Muscle of leg (tissue), 3 donors: ENCODE measurements at regions not wholly inside any gene's neighbourhood (a gene's known extent, or its start where the extent isn't known, plus 50 kb on each side); places are given as distances from the start of the nearest gene placed in this dataset.

Experiments used
- DNase-seq: peaks from one replicate; pipeline ENCODE4 v3.0.0; 2013
- H3K27ac ChIP-seq: one replicate; pipeline ENCODE4 v1.5.1; 2013; ENCODE audit warnings: mild to moderate bottlenecking, low read length, control low read depth
- H3K27me3 ChIP-seq: one replicate; pipeline ENCODE4 v1.6.1; 2013; ENCODE audit warnings: low read length; ENCODE audit not compliant: control insufficient read depth, insufficient read depth
- H3K36me3 ChIP-seq: one replicate; pipeline ENCODE4 v1.6.1; 2013; ENCODE audit warnings: low read length; ENCODE audit not compliant: control insufficient read depth, insufficient read depth
- H3K4me1 ChIP-seq: one replicate; pipeline ENCODE4 v1.6.1; 2013; ENCODE audit warnings: low read length; ENCODE audit not compliant: control insufficient read depth, insufficient read depth
- H3K4me3 ChIP-seq: one replicate; pipeline ENCODE4 v1.5.1; 2013; ENCODE audit warnings: low read length, control low read depth
- H3K9me3 ChIP-seq: replicated peaks from 2 replicates; pipeline ENCODE4 v1.6.1; 2013; ENCODE audit warnings: low read depth, low read length; ENCODE audit not compliant: control insufficient read depth
- WGBS: methylation state at CpG from one replicate; pipeline ENCODE4 v1.1.5; 2013; ENCODE audit warnings: missing lambda C conversion rate; ENCODE audit not compliant: insufficient coverage; 5-methylcytosine and 5-hydroxymethylcytosine counted together

DNA sequence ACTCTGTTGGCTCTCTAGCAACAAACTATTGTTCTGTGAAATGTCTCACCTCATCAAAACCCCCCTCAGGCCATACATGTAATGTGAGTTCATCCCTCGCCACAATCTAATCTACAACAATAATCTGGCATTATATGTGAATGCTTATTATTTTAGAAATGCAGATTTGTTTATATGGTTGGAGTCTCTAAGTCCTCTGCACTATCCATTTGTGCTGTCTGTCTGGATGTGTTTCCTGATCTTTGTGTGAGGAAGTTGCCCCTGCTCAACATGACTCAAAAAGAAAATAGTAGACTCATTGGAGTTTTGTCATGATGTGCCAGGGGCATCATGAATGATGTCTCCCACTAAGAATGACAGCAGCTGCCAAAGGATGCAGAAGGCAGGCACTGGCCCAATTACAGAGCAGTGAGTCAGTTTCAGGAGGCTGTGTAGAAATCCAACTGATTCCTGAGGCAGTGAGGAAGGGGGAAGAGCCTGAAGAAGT, 161.6 kb upstream of the PDZRN3 start:
- no peak overlapping the region for H3K4me3 ChIP-seq
- H3K9me3 ChIP-seq = no peaks in the 10 kb centered on the region
- H3K4me1 ChIP-seq = no peaks in the 10 kb centered on the region
- no peaks in the 10 kb centered on the region for H3K36me3 ChIP-seq
- H3K27me3 ChIP-seq = no peaks in the 10 kb centered on the region
- H3K27ac ChIP-seq = no peak overlapping the region
- WGBS = no CpG with 5 or more reads among the region's 1 CpG
- DNase-seq = peak; percentile 20

DNA sequence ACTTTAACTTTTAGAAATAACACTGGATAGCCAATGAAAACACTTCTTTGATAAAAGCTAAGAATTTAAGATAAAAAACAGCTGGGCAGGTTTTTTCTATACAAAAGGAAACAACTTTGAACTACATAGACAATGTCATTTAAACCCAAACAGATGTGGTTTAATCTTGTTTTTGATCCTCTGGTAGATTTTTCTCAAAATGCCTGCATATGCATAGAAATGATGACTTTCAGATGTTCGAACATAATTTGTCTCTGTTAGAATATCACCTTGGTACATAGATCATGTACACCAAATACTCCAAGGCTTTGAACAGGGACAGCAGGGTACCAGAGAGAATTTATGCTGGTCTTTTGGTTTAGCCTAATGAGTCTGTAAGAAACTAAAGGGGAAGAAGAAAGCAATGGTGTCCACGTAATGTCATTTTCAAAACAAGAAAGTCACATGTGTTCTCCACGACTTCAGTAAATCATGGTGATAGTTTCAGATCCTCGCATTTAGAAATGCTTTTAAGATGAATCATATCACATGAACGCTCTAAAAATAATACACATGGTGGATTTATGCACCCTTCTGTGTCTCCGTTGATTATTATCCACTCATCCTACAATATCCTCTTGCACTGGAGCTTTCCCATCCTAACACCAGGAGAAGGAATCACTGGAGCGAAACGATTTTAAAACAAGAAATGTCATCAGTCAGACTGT, 160.1 kb upstream of the PDZRN3 start:
- Histone ChIP-seq H3K9me3 (no peaks in the 10 kb centered on the region), H3K4me1 (no peaks in the 10 kb centered on the region), H3K36me3 (no peaks in the 10 kb centered on the region), H3K4me3 (no peak overlapping the region), H3K27ac (no peak overlapping the region), H3K27me3 (no peaks in the 10 kb centered on the region)
- peak; percentile 19 for DNase-seq
- 40% methylated on average over 2 of the region's 8 CpGs for WGBS

DNA sequence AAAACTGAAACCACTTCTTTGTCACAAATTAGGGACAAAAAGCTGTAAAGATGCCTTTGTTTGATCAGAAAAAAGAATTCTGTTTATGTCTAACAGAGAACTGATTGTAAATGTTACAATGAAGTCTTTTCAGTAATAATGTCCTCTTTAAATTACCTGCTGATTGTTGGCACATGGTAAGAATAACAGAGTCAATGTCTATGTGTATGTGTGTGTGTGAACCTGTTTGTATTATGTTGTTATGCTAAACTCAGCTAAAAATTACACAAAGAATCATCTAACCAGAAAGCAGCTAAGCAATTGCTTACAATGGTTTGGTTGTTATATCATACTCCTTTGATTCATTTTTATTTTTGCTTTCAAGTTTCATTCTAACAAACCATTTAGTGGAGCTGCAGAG, 159.1 kb upstream of the PDZRN3 start:
- no peaks in the 10 kb centered on the region for H3K27me3 ChIP-seq
- H3K9me3 ChIP-seq = no peaks in the 10 kb centered on the region
- no peak overlapping the region for H3K4me3 ChIP-seq
- DNase-seq = no peak
- H3K36me3 ChIP-seq = no peaks in the 10 kb centered on the region
- H3K27ac ChIP-seq = no peak overlapping the region
- H3K4me1 ChIP-seq = no peaks in the 10 kb centered on the region

DNA sequence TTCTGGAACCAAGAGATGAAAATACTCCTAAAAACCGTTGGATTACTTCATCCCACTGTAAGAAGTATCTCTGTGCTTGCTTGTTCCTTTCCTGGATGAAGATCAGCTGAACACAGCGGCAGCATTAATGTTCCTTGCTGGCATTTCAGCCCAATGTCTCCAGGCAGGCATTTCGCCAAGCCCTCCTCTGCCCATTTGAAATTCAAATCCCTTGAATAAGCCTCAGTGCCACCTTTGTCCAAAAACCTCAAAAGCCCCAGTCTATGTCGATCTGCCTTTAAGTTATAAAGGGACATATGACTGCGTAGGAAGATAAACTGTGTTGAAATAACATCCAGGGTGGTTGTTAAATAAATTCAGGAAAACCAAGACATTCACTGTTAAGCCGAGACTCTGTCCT, 156.8 kb upstream of the PDZRN3 start:
- no peaks in the 10 kb centered on the region for H3K36me3 ChIP-seq
- no peak for DNase-seq
- H3K4me3 ChIP-seq = no peak overlapping the region
- 70% methylated on average over 4 of the region's 6 CpGs for WGBS
- no peaks in the 10 kb centered on the region for H3K4me1 ChIP-seq
- no peaks in the 10 kb centered on the region for H3K9me3 ChIP-seq
- H3K27ac ChIP-seq = no peak overlapping the region
- no peaks in the 10 kb centered on the region for H3K27me3 ChIP-seq

DNA sequence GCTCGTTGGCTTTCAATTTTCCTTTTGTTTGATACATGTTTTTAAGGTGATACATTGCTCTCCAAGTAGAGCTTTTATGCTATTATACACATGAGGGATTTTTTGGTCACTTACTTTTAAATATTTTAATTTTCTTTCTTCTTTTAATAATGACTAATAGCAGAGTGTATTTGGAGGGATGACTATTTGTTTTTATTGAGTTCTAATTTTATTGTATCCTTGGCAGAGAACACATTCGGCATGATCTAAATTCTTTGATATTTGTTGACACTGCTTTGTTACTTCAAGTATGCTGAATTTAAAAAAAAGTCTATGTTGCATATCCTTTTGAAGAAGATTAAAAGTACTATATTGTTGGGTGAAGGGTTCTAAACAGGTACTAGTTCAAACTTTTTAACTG, 149.9 kb upstream of the PDZRN3 start:
- H3K4me3 ChIP-seq = no peak overlapping the region
- peaks cover 3% of the 10 kb centered on the region for H3K9me3 ChIP-seq
- H3K27ac ChIP-seq = no peak overlapping the region
- WGBS = no CpG with 5 or more reads among the region's 2 CpGs
- no peaks in the 10 kb centered on the region for H3K27me3 ChIP-seq
- no peaks in the 10 kb centered on the region for H3K36me3 ChIP-seq
- no peaks in the 10 kb centered on the region for H3K4me1 ChIP-seq
- no peak for DNase-seq

DNA sequence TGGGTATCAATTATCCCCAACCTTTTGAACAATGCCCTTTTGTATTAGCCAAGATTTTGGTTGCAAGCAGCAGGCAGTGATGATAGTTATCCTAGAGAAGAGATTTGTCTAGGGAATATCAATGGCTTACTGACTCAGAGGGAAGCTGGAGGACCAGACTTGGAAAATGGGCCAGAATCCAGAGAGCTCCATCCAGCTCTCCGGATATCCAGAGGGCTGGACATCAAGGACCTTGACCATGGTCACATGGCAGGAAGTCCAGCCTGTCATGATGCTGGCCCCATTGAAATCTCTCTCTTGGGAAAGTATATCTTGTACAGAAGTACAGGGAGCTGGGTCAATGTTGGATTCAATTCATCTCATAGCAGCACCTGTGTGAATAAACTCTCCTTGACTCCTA, 148.5 kb upstream of the PDZRN3 start:
- 42% methylated on average over 1 of the region's 1 CpG for WGBS
- peak; percentile 81 for DNase-seq
- no peak overlapping the region for H3K27ac ChIP-seq
- no peaks in the 10 kb centered on the region for H3K27me3 ChIP-seq
- H3K36me3 ChIP-seq = no peaks in the 10 kb centered on the region
- H3K4me1 ChIP-seq = no peaks in the 10 kb centered on the region
- H3K4me3 ChIP-seq = no peak overlapping the region
- H3K9me3 ChIP-seq = peaks cover 3% of the 10 kb centered on the region

DNA sequence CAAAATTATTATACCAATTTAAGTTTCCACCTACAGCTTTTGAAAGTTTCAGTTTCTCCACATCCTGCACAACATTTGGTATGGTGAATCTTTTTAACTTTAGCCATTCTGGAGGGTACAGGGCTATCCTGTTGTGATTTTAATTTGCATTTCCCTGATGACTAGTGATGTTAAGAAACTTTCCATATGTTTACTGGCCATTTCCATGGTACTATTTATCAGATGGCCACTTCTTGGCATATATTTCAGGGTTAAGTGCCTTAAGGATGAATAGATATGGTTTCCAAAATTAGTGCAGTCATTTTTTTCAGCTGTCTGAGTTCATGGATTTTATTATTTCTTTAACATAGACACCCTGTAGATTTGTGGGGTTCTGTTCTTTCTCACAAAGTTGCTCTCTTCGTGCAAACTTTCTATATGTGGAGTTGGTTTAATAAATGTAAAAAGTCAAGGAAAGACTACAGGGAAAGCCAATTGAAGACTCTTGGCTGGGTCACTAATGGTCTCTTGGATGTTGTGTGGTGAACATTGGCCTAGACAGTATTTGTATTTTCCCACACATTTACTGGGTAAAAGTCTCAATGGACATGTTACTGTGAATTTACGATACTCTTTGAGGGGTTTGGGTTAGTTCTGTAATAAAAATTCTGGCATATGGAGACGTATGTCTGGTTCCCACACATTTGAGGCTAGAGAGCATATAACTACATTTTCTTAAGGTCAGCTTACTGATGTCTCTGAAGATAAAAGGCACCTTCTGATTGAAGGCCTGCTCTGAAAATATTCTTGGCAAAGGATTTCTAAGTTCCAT, 147.5 kb upstream of the PDZRN3 start:
- WGBS = no CpG with 5 or more reads among the region's 3 CpGs
- H3K4me1 ChIP-seq = no peaks in the 10 kb centered on the region
- no peaks in the 10 kb centered on the region for H3K36me3 ChIP-seq
- peak; percentile 71 for DNase-seq
- no peak overlapping the region for H3K4me3 ChIP-seq
- H3K9me3 ChIP-seq = peaks cover 3% of the 10 kb centered on the region
- H3K27ac ChIP-seq = peak overlapping the region; percentile 25
- H3K27me3 ChIP-seq = no peaks in the 10 kb centered on the region

DNA sequence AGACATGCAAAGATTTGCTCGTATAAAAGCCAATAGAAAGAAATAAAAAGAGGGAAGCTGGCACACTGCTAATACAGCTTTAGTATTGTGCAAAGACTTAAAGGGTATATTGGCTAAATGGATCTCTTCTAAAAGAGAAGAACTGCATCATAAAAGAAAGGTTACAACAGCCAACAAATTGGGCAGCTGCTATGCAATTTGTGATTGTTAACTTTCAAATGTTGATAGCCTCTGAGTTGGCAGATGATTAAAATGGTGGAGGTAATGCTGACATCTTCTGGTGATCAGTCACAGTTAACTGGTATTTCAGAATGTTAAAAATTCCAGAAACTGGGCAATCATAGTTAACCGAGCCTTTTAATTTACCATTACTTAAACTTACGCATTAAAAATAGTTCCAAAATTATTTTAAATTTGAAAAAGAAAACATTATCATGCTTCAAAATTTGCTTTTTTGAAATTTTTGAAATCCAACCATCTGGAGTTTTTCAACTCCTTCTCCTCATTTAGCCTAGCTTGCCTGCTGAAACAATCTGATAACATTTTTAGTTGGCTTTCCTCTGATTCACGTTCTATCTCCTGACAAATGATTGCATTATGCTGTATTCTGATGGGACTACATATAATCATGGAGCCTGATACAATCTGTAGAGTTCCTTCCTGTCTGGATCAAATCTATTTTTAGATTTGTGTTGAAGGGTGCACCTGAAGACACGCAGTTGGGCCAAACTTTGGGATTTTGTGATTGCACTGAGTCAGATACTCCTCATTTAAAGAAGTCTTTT, 144.0 kb upstream of the PDZRN3 start:
- DNase-seq = peak; percentile 43
- Histone ChIP-seq H3K4me1 (peaks cover 11% of the 10 kb centered on the region), H3K9me3 (peaks cover 3% of the 10 kb centered on the region), H3K27me3 (no peaks in the 10 kb centered on the region), H3K36me3 (no peaks in the 10 kb centered on the region), H3K4me3 (no peak overlapping the region), H3K27ac (no peak overlapping the region)
- WGBS = no CpG with 5 or more reads among the region's 5 CpGs

DNA sequence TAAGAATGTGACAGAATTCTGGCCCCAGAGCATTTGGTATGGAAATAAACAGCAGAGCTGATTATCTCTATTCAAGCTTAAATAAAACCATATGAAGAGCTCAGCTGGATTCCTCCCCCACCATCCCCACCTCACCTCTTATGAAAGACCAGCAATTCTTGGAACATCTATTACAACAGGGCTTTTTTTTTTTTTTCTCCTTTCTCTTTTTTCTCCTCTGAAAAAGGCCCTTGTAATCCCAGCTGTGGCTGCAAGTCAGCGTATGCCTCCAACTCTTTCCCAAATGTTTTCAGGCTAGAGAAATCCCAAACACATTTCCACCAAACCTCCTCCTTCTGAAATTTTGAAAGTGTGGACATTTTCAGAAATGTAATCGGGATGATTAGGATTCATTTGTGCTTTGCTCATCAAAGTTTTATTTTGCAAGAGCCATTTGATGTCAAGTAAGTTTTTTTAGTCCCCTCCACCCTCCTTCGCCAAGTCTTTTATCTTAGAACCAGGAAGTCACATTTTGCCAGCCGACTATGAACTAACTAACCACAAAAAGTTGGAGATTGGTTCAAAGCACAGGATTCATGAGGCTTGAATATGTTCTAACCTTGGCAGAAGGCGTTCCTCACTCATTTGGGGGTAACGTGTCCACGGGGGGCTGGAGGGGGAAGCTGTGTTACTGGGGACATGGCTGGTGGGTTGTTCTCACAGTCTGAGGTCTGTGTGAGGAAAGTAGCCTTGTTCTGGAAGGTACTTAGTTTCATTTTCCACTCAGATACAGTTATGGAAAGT, 142.0 kb upstream of the PDZRN3 start:
- peak overlapping the region; percentile 6 for H3K4me3 ChIP-seq
- WGBS = 40% methylated on average over 1 of the region's 7 CpGs
- peak overlapping the region; percentile 90 for H3K27ac ChIP-seq
- H3K36me3 ChIP-seq = no peaks in the 10 kb centered on the region
- peaks cover 11% of the 10 kb centered on the region for H3K4me1 ChIP-seq
- H3K9me3 ChIP-seq = peaks cover 3% of the 10 kb centered on the region
- peak; percentile 95 for DNase-seq
- no peaks in the 10 kb centered on the region for H3K27me3 ChIP-seq
